Activated CD4-positive, alpha-beta T cell treated with anti-CD3 and anti-CD28 coated beads for 4 hours (primary cell): ENCODE measurements at regions not wholly inside any gene's neighbourhood (a gene's known extent, or its start where the extent isn't known, plus 50 kb on each side); places are given as distances from the start of the nearest gene placed in this dataset.

ENCODE experiments used
- DNase-seq, 2 donors: peaks; one replicate each; pipeline ENCODE4 v3.0.0-alpha.2; 2020

DNA sequence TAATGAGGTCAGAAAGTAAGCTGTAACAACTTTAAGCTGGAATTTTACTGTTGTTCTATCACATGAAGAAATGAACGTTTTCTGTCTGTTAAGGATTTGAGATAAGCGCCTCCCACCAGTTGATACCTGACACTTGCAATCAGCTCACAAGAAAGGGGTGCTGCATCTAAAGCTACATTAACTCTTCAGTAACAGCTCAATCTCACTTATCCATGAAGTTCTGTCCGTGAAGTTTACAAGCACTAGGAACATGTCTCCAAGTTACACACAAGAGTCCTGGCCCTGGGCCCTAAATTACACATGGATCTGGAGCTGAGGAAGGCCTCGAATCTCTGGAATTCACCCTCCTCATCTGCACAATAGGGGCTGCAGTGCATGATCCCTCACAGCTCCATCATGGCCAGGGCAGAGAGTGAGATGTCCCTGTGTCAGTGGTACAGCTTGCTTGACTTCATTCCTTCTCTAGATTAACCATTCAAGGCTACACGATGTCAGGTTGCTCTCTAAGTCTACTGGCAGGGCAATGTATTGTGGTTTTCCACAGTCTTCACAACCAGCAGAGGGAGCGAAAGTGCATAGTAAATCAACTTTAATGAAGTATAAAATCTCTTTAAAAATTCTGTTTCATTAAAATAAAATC, 182.4 kb upstream of the MCHR2 start:
- no peak for DNase-seq

- DNase-seq, result no peak
Observed at GRCh38 chr6:100175814-100176310, 181.8 kb upstream of the MCHR2 start.

DNA sequence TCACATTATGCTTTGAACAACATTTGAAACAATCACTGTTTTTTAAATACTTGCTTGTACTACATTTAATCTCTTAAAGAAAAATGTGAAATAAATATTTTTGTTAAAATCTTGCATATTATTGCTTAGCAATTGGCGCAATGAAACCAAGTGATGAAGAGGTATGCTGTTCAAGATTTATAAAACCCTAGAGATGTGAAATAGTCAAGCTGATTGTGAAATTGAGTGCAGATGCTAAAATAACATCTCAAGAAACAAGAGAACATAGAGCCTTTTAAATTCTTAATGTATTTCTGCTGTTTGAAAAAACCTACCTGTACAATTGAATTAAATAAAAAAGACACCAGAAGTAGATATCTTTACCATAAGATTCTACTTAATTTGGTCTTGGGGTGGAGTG, 179.2 kb upstream of the MCHR2 start:
- DNase-seq, result no peak

GRCh38 chr6:100172322-100172713, 178.3 kb upstream of the MCHR2 start:
- no peak for DNase-seq

DNA sequence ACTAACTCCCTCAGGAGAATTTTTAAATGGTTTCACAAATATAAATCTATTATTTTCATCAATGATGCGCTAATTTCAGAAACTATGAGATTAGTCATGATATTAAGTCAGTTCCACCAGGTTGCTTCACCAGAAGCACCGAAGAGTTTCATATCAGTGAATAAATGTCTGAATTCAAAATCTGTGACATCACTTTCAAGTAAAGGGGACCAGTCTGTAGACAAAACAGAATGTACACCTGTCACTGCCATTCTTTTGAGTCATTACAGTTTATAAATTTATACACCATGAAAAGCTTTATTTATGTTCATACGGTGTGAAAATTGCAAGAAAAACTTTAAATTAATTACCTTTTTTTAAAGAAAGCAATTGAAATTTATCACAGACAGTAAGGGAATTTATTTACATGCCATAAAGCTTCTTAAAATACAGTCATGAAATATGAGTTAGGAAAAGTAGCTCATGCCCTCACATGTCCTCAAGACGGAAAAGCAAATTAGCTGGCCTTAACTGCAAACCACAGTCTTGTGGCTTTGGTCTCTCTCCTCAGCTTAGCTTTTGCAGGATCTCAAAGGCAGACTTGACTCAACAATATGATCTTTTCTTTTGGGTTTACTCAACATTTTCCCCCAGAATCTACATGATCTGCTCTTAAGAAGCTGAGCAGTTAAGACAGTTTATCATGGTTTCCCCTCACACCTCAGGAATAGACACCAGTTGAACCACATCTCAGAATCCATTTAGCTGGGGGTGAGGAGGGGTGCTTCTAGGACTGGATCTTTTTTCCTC, 177.7 kb upstream of the MCHR2 start:
- no peak for DNase-seq

DNA sequence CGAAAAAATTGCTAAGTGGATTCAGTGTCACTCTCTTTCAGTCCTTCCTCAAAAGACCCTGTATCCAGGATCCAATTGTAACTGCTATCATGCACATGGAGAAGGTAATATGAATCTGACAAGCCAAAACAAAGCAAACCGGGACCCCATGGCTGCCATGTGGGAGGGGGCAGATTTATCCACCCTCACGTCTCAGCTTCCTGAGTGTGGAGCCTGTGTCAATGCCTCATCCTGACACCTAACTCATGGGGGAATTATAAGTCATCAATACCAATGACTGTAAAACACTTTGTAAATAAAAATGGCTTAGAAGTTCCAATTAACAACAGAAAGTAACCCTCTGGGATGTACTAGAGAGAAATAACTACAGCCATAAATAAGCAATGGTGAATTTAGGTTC, 174.1 kb upstream of the MCHR2 start:
- DNase-seq, result no peak

DNA sequence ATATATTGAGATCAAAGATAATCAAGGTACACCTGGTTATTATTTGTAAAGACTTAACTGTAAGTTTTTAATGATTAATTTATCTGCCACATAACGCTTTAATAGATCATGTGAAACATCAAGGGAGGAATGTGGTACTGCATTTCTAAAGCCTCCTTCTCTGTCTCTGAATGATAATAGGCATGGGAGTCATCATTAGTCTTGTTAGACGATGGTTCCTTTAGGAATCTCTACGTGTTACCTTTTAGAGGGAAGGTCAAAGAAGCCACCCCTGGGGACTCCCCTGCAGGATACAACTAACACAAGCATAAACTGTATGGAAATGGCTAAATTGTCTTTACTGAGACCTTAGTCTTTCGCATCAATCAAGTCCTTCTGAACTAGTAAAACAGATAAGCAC, 173.6 kb upstream of the MCHR2 start:
- no peak for DNase-seq

GRCh38 chr6:100166956-100167355, 172.9 kb upstream of the MCHR2 start:
- DNase-seq, result no peak

DNA sequence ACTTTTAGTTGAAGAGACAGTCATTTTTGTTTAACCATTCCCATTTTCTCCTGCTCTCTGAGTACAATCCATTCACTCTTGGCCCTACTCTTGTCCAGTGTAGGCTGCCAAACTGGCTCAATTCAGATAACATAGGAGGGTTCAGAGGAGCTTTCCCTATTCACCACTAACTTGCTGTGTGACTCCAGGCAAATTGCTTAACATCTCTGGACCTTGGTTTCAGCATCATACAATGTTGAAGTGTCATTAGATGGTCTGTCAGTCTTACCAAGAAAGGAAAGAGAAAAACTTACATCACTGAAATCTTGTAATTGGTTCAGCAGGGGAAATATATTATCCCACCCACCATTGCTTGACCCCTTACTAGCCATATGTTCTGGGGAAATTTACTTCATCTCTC, 171.4 kb upstream of the MCHR2 start:
- no peak for DNase-seq

- DNase-seq, result no peak
Observed at GRCh38 chr6:100163035-100163434, 169.0 kb upstream of the MCHR2 start.

DNA sequence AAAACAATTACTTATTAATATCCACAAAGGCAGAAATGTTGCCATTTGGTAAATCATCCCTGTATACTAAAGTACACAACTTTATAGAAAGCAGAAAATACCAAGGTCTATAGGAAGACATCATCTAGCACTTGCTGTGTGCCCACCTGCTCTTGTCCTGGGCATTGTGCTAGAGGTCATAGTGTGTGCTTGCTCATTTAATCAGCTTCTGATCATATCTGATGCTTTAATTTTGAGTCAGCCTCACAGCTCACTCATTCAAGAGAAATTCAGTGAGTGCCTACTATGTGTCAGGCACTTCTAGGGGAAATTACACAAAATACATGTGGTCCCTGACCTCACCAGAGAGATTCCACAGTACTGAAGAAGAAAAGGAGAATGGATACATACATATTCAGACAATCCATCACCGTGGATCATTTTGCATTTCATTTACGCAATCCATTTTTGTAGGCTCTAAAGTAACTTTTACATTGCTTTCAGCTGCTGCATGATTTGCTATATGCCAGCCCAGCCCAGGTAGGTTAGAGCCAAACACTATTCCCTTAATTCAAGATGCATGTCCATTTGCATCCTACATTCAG, 167.9 kb upstream of the MCHR2 start:
- no peak for DNase-seq

GRCh38 chr6:100160930-100161329, 166.9 kb upstream of the MCHR2 start:
- DNase-seq, result no peak

DNA sequence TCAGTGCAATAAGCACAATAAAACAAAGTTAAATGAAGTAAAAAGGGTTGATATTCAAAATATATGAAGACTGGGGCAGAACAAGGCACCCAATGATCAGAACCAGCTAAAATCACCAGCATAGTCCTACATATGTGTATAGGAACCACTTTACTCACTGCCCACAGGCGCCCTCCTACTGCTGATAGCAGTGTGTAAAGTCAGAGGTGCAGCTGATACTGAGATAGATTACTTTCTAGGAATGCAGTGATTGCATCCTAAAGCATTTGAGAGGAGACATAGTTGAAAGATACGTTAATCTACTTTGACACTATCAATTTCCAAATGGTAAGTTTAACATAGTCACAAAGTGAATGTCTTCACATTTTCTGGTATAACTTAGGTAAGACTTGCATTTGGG, 161.1 kb upstream of the MCHR2 start:
- no peak for DNase-seq

- no peak for DNase-seq
Observed at GRCh38 chr6:100153636-100154275, 159.7 kb upstream of the MCHR2 start.

GRCh38 chr6:100152201-100152600, 158.2 kb upstream of the MCHR2 start:
- no peak for DNase-seq

DNA sequence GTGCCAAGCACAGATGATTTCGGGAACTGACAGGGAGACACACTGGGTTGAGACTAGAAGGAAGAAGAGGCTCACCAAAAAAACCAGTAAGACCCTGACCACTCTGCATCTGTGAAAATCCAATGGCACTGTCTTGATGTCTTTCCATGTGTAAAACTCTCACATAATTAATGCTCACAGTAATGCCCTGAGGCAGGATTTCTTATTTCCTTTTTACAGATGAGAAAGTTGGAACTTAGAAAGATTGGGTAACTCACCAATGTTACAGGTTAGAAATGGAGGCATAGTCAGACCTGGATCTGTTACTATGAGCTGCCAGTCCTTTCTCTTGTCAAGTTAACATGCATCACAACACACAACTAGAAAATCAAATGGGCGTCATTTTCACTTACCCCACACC, 151.0 kb upstream of the MCHR2 start:
- no peak for DNase-seq

DNA sequence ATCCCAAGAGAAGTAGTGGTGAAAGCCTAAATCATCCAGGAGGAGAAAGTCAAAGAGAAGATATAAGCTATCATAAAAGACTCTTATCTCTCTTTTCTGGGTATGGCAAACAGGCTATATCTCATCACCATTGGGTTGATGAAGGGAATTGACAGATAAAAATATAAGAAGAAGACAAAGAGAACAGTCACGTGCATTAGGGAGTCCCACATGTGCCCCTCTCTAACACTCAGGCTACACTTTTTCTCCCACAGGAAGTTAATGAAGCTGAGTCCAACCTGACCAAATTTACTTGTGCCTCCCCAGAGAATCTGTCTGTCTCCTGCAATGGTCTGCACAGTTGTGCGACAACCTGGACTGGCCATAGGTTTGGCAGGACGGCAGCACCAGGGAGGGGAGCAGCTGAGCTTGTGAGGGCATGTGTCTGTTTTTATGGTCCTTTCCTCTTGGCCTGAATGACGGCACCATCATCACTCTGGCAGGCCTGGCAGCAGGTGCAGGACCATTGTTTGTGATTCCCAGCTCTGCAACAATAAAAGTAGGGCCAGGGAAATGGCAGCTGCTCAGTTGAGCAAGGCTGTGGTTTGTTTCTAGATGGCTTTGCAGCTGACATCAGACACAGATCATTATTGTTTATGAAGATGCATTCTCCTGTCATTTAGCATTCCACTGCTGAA, 144.5 kb upstream of the MCHR2 start:
- DNase-seq, result no peak

DNA sequence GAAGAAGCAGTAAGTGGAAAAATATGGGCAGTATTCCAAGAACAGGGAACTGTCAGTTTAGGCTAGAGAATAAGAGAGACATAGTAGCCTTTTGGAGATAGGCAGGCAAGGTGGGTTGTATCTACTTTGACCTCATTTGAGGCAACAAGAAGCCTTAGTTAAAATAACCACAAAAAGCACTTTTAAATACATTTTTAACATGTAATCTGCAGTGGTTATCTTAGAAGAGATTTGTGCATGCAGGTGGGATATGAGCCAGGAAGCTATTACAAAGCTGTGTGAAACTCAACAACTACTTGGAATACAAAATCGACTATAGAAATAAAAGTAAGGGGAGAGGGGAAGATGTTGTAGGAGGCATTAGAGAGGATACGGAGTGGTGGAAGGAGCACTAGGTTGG, 143.7 kb upstream of the MCHR2 start:
- no peak for DNase-seq

DNA sequence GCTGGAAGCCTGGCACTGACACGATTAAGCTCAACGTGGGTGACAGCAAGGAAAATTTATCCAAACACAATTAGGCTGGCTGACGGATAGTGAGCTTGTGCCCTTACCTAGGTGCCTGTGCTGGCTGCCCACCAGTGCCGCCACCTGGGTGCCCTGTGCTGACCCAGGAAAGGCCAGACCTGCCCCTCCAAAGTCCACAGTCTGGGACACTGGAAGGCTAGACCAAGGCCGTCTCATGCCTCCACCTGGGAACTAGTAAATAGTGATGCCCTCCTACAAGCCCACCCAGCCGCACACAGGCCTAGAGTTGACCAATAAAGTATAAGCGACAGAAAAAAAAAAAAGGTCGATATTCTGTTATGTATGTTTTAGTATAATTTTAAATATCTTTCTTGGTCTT, 142.6 kb upstream of the MCHR2 start:
- no peak for DNase-seq

DNA sequence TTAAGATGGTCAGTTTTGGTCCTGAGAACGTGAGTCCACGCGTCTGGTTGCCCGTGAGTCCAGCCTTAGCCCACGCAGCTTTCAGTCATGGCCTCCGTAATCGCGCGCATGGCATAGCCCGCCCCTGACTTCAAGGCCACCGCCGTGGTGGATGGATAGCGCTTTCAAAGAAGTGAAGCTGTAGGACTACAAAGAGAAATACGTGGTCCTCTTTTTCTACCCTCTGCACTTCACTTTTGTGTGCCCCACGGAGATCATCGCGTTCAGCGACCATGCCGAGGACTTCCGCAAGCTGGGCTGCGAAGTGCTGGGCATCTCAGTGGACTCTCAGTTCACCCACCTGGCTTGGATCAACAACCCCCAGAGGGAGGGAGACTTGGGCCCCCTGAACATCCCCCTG, 142.0 kb upstream of the MCHR2 start:
- DNase-seq, result no peak

DNA sequence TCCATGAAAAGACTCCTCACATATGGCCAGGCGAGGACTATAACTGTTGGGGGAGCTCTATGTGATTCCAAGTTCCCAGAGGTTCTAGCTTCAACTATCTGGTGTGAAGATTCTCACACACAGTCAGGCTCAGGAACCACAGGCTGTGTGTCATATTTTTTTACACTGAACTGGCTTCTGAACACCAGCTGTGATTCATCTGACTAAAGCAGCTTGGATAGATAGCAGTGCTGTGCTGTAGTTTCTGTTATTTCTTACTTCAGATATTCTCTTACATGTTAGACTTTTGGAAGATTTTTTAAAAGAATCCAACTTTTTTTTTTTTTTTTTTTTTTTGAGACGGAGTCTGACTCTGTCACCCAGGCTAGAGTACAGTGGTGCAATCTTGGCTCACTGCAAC, 140.7 kb upstream of the MCHR2 start:
- no peak for DNase-seq

GRCh38 chr6:100134297-100134696, 140.3 kb upstream of the MCHR2 start:
- DNase-seq, result no peak

GRCh38 chr6:100132005-100132404, 138.0 kb upstream of the MCHR2 start:
- no peak for DNase-seq
